ENCODE measurements at regions not wholly inside any gene's neighbourhood (a gene's known extent, or its start where the extent isn't known, plus 50 kb on each side); places are given as distances from the start of the nearest gene placed in this dataset.

- TF ChIP-seq CTCF (conservative IDR thresholded peaks at IDR 0.05 in 1 of 2, IDR thresholded peaks at IDR 0.05 in 1 of 2; ENCODE audit: extremely low read depth in 1 of 2, insufficient read depth in 1 of 2, low read depth in 1 of 2, low read length in 2 of 2) (no peak), EZH2 (IDR thresholded peaks at IDR 0.05; ENCODE audit: borderline replicate concordance, low read length) (no peak)
Observed at GRCh38 chr18:67919316-67919715, 402.8 kb upstream of the DSEL start.

Measured in mammary epithelial cell (primary cell).